ENCODE measurements at regions not wholly inside any gene's neighbourhood (a gene's known extent, or its start where the extent isn't known, plus 50 kb on each side); places are given as distances from the start of the nearest gene placed in this dataset.

DNA sequence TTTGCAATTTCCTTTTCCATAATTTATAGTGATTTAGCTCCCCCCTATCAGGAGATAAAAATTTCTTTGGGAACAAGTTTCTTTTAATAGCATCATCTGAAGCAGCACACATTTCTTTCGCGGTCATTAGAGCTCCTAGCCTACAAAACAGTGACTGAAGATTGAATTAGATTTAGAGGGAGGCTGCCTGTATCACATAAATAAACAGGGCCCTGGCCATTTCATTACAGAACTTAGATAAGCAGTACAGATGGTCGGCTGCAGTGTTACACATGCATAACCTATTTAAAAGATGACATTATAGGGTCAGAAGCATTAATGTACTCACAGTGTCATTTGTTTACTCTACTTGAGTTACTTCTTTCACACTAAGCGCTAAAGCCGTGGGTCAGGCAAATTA is 81.4 kb upstream of the SLC25A26 start:
- TF ChIP-seq, protein P1, sequence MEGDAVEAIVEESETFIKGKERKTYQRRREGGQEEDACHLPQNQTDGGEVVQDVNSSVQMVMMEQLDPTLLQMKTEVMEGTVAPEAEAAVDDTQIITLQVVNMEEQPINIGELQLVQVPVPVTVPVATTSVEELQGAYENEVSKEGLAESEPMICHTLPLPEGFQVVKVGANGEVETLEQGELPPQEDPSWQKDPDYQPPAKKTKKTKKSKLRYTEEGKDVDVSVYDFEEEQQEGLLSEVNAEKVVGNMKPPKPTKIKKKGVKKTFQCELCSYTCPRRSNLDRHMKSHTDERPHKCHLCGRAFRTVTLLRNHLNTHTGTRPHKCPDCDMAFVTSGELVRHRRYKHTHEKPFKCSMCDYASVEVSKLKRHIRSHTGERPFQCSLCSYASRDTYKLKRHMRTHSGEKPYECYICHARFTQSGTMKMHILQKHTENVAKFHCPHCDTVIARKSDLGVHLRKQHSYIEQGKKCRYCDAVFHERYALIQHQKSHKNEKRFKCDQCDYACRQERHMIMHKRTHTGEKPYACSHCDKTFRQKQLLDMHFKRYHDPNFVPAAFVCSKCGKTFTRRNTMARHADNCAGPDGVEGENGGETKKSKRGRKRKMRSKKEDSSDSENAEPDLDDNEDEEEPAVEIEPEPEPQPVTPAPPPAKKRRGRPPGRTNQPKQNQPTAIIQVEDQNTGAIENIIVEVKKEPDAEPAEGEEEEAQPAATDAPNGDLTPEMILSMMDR (IDR thresholded peaks at IDR 0.05) = no peak
- TF ChIP-seq EP300 (IDR thresholded peaks at IDR 0.05) = no peak
- TF ChIP-seq POLR2A (IDR thresholded peaks at IDR 0.05) = no peak

Data from tibial nerve (tissue), 4 donors.